ENCODE measurements at regions not wholly inside any gene's neighbourhood (a gene's known extent, or its start where the extent isn't known, plus 50 kb on each side); places are given as distances from the start of the nearest gene placed in this dataset.

- TF ChIP-seq, protein P1, sequence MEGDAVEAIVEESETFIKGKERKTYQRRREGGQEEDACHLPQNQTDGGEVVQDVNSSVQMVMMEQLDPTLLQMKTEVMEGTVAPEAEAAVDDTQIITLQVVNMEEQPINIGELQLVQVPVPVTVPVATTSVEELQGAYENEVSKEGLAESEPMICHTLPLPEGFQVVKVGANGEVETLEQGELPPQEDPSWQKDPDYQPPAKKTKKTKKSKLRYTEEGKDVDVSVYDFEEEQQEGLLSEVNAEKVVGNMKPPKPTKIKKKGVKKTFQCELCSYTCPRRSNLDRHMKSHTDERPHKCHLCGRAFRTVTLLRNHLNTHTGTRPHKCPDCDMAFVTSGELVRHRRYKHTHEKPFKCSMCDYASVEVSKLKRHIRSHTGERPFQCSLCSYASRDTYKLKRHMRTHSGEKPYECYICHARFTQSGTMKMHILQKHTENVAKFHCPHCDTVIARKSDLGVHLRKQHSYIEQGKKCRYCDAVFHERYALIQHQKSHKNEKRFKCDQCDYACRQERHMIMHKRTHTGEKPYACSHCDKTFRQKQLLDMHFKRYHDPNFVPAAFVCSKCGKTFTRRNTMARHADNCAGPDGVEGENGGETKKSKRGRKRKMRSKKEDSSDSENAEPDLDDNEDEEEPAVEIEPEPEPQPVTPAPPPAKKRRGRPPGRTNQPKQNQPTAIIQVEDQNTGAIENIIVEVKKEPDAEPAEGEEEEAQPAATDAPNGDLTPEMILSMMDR (conservative IDR thresholded peaks at IDR 0.05; ENCODE audit: low read depth in 2 of 2): no peak
- TF ChIP-seq REST (IDR thresholded peaks at IDR 0.05; ENCODE audit: unreplicated experiment): no peak
These were observed 56.0 kb upstream of the ARHGAP21 start for GRCh38 chr10:24779737-24780136.
